Panc1 (cell line): ENCODE measurements at regions not wholly inside any gene's neighbourhood (a gene's known extent, or its start where the extent isn't known, plus 50 kb on each side); places are given as distances from the start of the nearest gene placed in this dataset.

Experiments
- ATAC-seq: fragments of 200-7000 bp; cut with Tn5 transposase; 2 replicates; pipeline ENCODE4 v1.9.1; 2020; ENCODE audit warnings: mild to moderate bottlenecking, moderate library complexity
- BruUV-seq: library from RNA; stranded (reverse); fragments of 400-500 nt; replicated peaks from 2 replicates; lab custom pipeline; 2021; lab: Mats Ljungman, UMichigan
- CTCF ChIA-PET: fragments of 300-600 bp; sonication (Branson Sonifier 250); formaldehyde crosslinking; loops from one replicate; lab custom pipeline; 2022; ENCODE audit warnings: antibody characterized with exemption; lab: Charles Lee
- POLR2A ChIA-PET: fragments of 300-600 bp; sonication (Branson Sonifier 250); formaldehyde crosslinking; loops from one replicate; lab custom pipeline; 2022; ENCODE audit warnings: antibody characterized with exemption; lab: Charles Lee
- DNase-seq: peaks from one replicate; pipeline ENCODE4 v3.0.0-alpha.2; 2010; ENCODE audit warnings: low read depth, low spot score
- H3K27ac ChIP-seq: 2 replicates; pipeline ENCODE4 v1.5.1; 2011; ENCODE audit warnings: mild to moderate bottlenecking, low read length, inconsistent platforms
- H3K27me3 ChIP-seq: fragments of 200-500 bp; sonication (Bioruptor generic); 2 replicates; pipeline ENCODE4 v1.6.0; 2014; ENCODE audit warnings: low read length, inconsistent platforms; ENCODE audit not compliant: control insufficient read depth, insufficient read depth
- H3K36me3 ChIP-seq: fragments of 200-500 bp; sonication (Bioruptor generic); 2 replicates; pipeline ENCODE4 v1.5.1; 2014; ENCODE audit warnings: inconsistent platforms, mild to moderate bottlenecking, low read length, moderate library complexity; ENCODE audit not compliant: control insufficient read depth, insufficient read depth
- H3K4me1 ChIP-seq: 2 replicates; pipeline ENCODE4 v1.5.1; 2011; ENCODE audit warnings: inconsistent platforms, mild to moderate bottlenecking, low read length, moderate library complexity; ENCODE audit not compliant: control insufficient read depth, insufficient read depth
- H3K4me3 ChIP-seq, 2 experiments: 2 replicates each; pipeline ENCODE4 v1.5.1; 2011 to 2012; ENCODE audit warnings: low read depth in 2 of 2, low read length in 2 of 2, mild to moderate bottlenecking in 2 of 2, inconsistent platforms in 1 of 2, moderate library complexity in 1 of 2
- H3K9me3 ChIP-seq: fragments of 200-500 bp; sonication (Bioruptor generic); 2 replicates; pipeline ENCODE4 v1.5.1; 2014; ENCODE audit warnings: low read depth, mild to moderate bottlenecking, inconsistent platforms, low read length, moderate library complexity; ENCODE audit not compliant: control insufficient read depth, insufficient read depth
- CTCF ChIP-seq: fragments of 450-650 bp; IDR thresholded peaks from 2 replicates; pipeline ENCODE4 v1.5.1; 2017; ENCODE audit warnings: mild to moderate bottlenecking
- POLR2AphosphoS5 ChIP-seq: IDR thresholded peaks from 2 replicates; pipeline ENCODE4 v1.6.1; 2012; ENCODE audit warnings: mild to moderate bottlenecking, low read depth, low read length, moderate library complexity
- REST ChIP-seq, 2 experiments: IDR thresholded peaks; 2 replicates each; pipeline ENCODE4 v1.6.1; 2011 to 2012; ENCODE audit warnings: low read depth in 2 of 2, control low read depth in 1 of 2, low read length in 1 of 2, mild to moderate bottlenecking in 1 of 2, moderate library complexity in 1 of 2; ENCODE audit not compliant: insufficient read depth in 1 of 2
- SIN3A ChIP-seq: IDR thresholded peaks from 2 replicates; pipeline ENCODE4 v1.6.1; 2012; ENCODE audit warnings: low read depth, mild to moderate bottlenecking, low read length, moderate library complexity, borderline replicate concordance; ENCODE audit not compliant: insufficient read depth
- TCF7L2 ChIP-seq: IDR thresholded peaks from 2 replicates; pipeline ENCODE4 v1.6.1; 2011; ENCODE audit warnings: mild to moderate bottlenecking, low read depth, low read length, inconsistent platforms
- in situ Hi-C: cut with HindIII; loops from 2 replicates; pipeline ENCODE4 v1.10.0; 2016; ENCODE audit warnings: low sequenced_read_pairs, low pct_unique_long_range_greater_than_20kb
- intact Hi-C: fragments of 100-400 bp; cut with micrococcal nuclease; formaldehyde crosslinking; loops from one replicate; pipeline ENCODE4 v1.10.0; 2022; ENCODE audit not compliant: unreplicated experiment

GRCh38 chr10:36451391-36451970 is 673.9 kb upstream of the ANKRD30A start:
- BruUV-seq: no TSS peak

GRCh38 chr10:36450380-36450779 is 675.0 kb upstream of the ANKRD30A start:
- no peak overlapping the region for H3K27ac ChIP-seq
- H3K27me3 ChIP-seq: no peaks in the 10 kb centered on the region
- peak overlapping the region in 1 of 2 experiments; percentile 16; a peak in 1 of 4 replicates for H3K4me3 ChIP-seq
- no peaks in the 10 kb centered on the region; the same call in 1 of the 2 replicates for H3K4me1 ChIP-seq
- in situ Hi-C loops: no loop called here
- no peaks in the 10 kb centered on the region for H3K9me3 ChIP-seq
- no peak for DNase-seq
- no TSS peak for BruUV-seq
- ChIA-PET CTCF (no interaction called here), POLR2A (no interaction called here)
- H3K36me3 ChIP-seq: no peaks in the 10 kb centered on the region
- intact Hi-C loops: no loop called here
- no peak for TF ChIP-seq TCF7L2
- TF ChIP-seq POLR2AphosphoS5: no peak
- no peak for TF ChIP-seq REST (IDR thresholded peaks at IDR 0.05; ENCODE audit: insufficient read depth in 1 of 2, low read depth in 2 of 2, low read length in 1 of 2)
- TF ChIP-seq SIN3A: no peak
- no peak for ATAC-seq

More at GRCh38 chr10:36451391-36451970, 673.9 kb upstream of the ANKRD30A start:
- no peak for TF ChIP-seq SIN3A
- no peak for TF ChIP-seq CTCF
- TF ChIP-seq REST (IDR thresholded peaks at IDR 0.05; ENCODE audit: insufficient read depth in 1 of 2, low read depth in 2 of 2, low read length in 1 of 2): no peak
- TF ChIP-seq POLR2AphosphoS5: no peak
- no peak for TF ChIP-seq TCF7L2
- Histone ChIP-seq H3K9me3 (no peaks in the 10 kb centered on the region), H3K27ac (no peak overlapping the region), H3K4me1 (no peaks in the 10 kb centered on the region; the same call in 1 of the 2 replicates), H3K4me3 (no peak overlapping the region), H3K27me3 (no peaks in the 10 kb centered on the region), H3K36me3 (no peaks in the 10 kb centered on the region)
- DNase-seq (no peak), ATAC-seq (no peak)
- intact Hi-C loops (no loop called here), in situ Hi-C loops (no loop called here)
- ChIA-PET POLR2A (interaction anchor here (0.7 kb wide), 1 partner anchor 383 kb away, joined by 13 read pairs; no protein-coding TSS in a partner anchor), CTCF (no interaction called here)
